ENCODE measurements at regions not wholly inside any gene's neighbourhood (a gene's known extent, or its start where the extent isn't known, plus 50 kb on each side); places are given as distances from the start of the nearest gene placed in this dataset.

GRCh38 chr1:98299861-98300260 is 361.7 kb upstream of the SNX7 start:
- Histone ChIP-seq H3K36me3 (no peaks in the 10 kb centered on the region), H3K4me3 (no peak overlapping the region), H3K9me3 (ENCODE audit: low read depth) (no peaks in the 10 kb centered on the region), H3K27me3 (no peaks in the 10 kb centered on the region), H3K27ac (no peak overlapping the region), H3K4me1 (ENCODE audit: low read depth) (no peaks in the 10 kb centered on the region)
- no peak for DNase-seq (ENCODE audit: low read depth in 1 of 2, low spot score in 1 of 2)
- no peak for TF ChIP-seq CTCF (IDR thresholded peaks at IDR 0.05; ENCODE audit: low read depth, low read length)

GRCh38 chr1:98299313-98299712 is 362.2 kb upstream of the SNX7 start:
- H3K27ac ChIP-seq, result no peak overlapping the region
- no peaks in the 10 kb centered on the region for H3K9me3 ChIP-seq (ENCODE audit: low read depth)
- no peaks in the 10 kb centered on the region for H3K27me3 ChIP-seq
- H3K36me3 ChIP-seq, result no peaks in the 10 kb centered on the region
- no peak overlapping the region for H3K4me3 ChIP-seq
- no peak for DNase-seq (ENCODE audit: low read depth in 1 of 2, low spot score in 1 of 2)
- TF ChIP-seq CTCF (IDR thresholded peaks at IDR 0.05; ENCODE audit: low read depth, low read length), result no peak
- H3K4me1 ChIP-seq (ENCODE audit: low read depth), result no peaks in the 10 kb centered on the region

GRCh38 chr1:98298319-98298718 is 363.2 kb upstream of the SNX7 start:
- Histone ChIP-seq H3K27me3 (no peaks in the 10 kb centered on the region), H3K27ac (no peak overlapping the region), H3K9me3 (ENCODE audit: low read depth) (no peaks in the 10 kb centered on the region), H3K4me3 (no peak overlapping the region), H3K36me3 (no peaks in the 10 kb centered on the region), H3K4me1 (ENCODE audit: low read depth) (no peaks in the 10 kb centered on the region)
- DNase-seq (ENCODE audit: low read depth in 1 of 2, low spot score in 1 of 2), result no peak
- no peak for TF ChIP-seq CTCF (IDR thresholded peaks at IDR 0.05; ENCODE audit: low read depth, low read length)

GRCh38 chr1:98296681-98297080 is 364.8 kb upstream of the SNX7 start:
- no peak overlapping the region for H3K27ac ChIP-seq
- TF ChIP-seq CTCF (IDR thresholded peaks at IDR 0.05; ENCODE audit: low read depth, low read length), result no peak
- no peaks in the 10 kb centered on the region for H3K9me3 ChIP-seq (ENCODE audit: low read depth)
- no peaks in the 10 kb centered on the region for H3K27me3 ChIP-seq
- no peak for DNase-seq (ENCODE audit: low read depth in 1 of 2, low spot score in 1 of 2)
- no peaks in the 10 kb centered on the region for H3K36me3 ChIP-seq
- H3K4me3 ChIP-seq, result no peak overlapping the region
- H3K4me1 ChIP-seq (ENCODE audit: low read depth), result no peaks in the 10 kb centered on the region

GRCh38 chr1:98294127-98294526 is 367.4 kb upstream of the SNX7 start:
- Histone ChIP-seq H3K4me3 (no peak overlapping the region), H3K9me3 (ENCODE audit: low read depth) (no peaks in the 10 kb centered on the region), H3K27ac (no peak overlapping the region), H3K27me3 (no peaks in the 10 kb centered on the region), H3K36me3 (no peaks in the 10 kb centered on the region), H3K4me1 (ENCODE audit: low read depth) (no peaks in the 10 kb centered on the region)
- no peak for DNase-seq (ENCODE audit: low read depth in 1 of 2, low spot score in 1 of 2)
- no peak for TF ChIP-seq CTCF (IDR thresholded peaks at IDR 0.05; ENCODE audit: low read depth, low read length)

GRCh38 chr1:98292994-98293393 is 368.5 kb upstream of the SNX7 start:
- H3K27ac ChIP-seq, result no peak overlapping the region
- no peaks in the 10 kb centered on the region for H3K4me1 ChIP-seq (ENCODE audit: low read depth)
- no peak for TF ChIP-seq CTCF (IDR thresholded peaks at IDR 0.05; ENCODE audit: low read depth, low read length)
- H3K4me3 ChIP-seq, result no peak overlapping the region
- no peaks in the 10 kb centered on the region for H3K36me3 ChIP-seq
- H3K27me3 ChIP-seq, result no peaks in the 10 kb centered on the region
- no peak for DNase-seq (ENCODE audit: low read depth in 1 of 2, low spot score in 1 of 2)
- no peaks in the 10 kb centered on the region for H3K9me3 ChIP-seq (ENCODE audit: low read depth)

All from cardiac muscle cell (in vitro differentiated cells and primary cell).